DOHH2 (cell line): ENCODE measurements at regions not wholly inside any gene's neighbourhood (a gene's known extent, or its start where the extent isn't known, plus 50 kb on each side); places are given as distances from the start of the nearest gene placed in this dataset.
"Not testable (repeated sequence)": the region's sequence is repeated elsewhere in the genome, so short reads cannot be mapped to it uniquely, and the experiment has no call there.

Experiments
- H3F3A ChIP-seq: fragments of 200-600 bp; sonication (generic), shearing (Covaris generic); 2 replicates; pipeline ENCODE4 v1.6.0; 2016; ENCODE audit warnings: antibody characterized with exemption, mild to moderate bottlenecking; ENCODE audit not compliant: control insufficient read depth, insufficient read depth
- H3K27ac ChIP-seq: fragments of 200-600 bp; sonication (generic); 2 replicates; pipeline ENCODE4 v1.5.1; 2014; ENCODE audit warnings: low read depth, mild to moderate bottlenecking, low read length, moderate library complexity
- H3K27me3 ChIP-seq: fragments of 200-600 bp; sonication (generic); 2 replicates; pipeline ENCODE4 v1.6.1; 2014; ENCODE audit warnings: mild to moderate bottlenecking, low read length, mixed read lengths; ENCODE audit not compliant: control insufficient read depth
- H3K36me3 ChIP-seq: fragments of 200-600 bp; sonication (generic); 2 replicates; pipeline ENCODE4 v1.6.1; 2014; ENCODE audit warnings: mild to moderate bottlenecking, low read length, moderate library complexity, mixed read lengths; ENCODE audit not compliant: control insufficient read depth
- H3K4me1 ChIP-seq: fragments of 200-600 bp; sonication (generic); 2 replicates; pipeline ENCODE4 v1.6.1; 2014; ENCODE audit warnings: mild to moderate bottlenecking, low read length, mixed read lengths; ENCODE audit not compliant: control insufficient read depth
- H3K4me2 ChIP-seq: fragments of 200-600 bp; sonication (generic); 2 replicates; pipeline ENCODE4 v1.6.0; 2014; ENCODE audit warnings: mild to moderate bottlenecking, low read length, moderate library complexity
- H3K4me3 ChIP-seq: fragments of 200-600 bp; sonication (generic); 2 replicates; pipeline ENCODE4 v1.5.1; 2014; ENCODE audit warnings: mild to moderate bottlenecking, low read length, mixed read lengths
- H3K79me2 ChIP-seq: fragments of 200-600 bp; sonication (generic); 2 replicates; pipeline ENCODE4 v1.6.1; 2014; ENCODE audit warnings: mild to moderate bottlenecking, low read length, mixed read lengths; ENCODE audit not compliant: control insufficient read depth
- H3K9me2 ChIP-seq: fragments of 200-600 bp; sonication (generic); replicated peaks from 2 replicates; pipeline ENCODE4 v1.6.1; 2014; ENCODE audit warnings: mild to moderate bottlenecking, low read length, mixed read lengths; ENCODE audit not compliant: control insufficient read depth
- H3K9me3 ChIP-seq: fragments of 200-600 bp; sonication (generic); 2 replicates; pipeline ENCODE4 v1.6.1; 2014; ENCODE audit warnings: antibody characterized with exemption, low read length, mixed read lengths; ENCODE audit not compliant: control insufficient read depth, insufficient read depth
- H4K20me1 ChIP-seq: fragments of 200-600 bp; sonication (generic); 2 replicates; pipeline ENCODE4 v1.6.0; 2014; ENCODE audit warnings: low read depth, mild to moderate bottlenecking, antibody characterized with exemption, low read length, moderate library complexity; ENCODE audit not compliant: control insufficient read depth, insufficient read depth
- CTCF ChIP-seq: fragments of 200-600 bp; sonication (generic); IDR thresholded peaks from one replicate; pipeline ENCODE4 v1.5.1; 2014; ENCODE audit warnings: antibody characterized with exemption, mild to moderate bottlenecking, low read depth, low read length; ENCODE audit not compliant: poor library complexity, severe bottlenecking
- EZH2phosphoT487 ChIP-seq: fragments of 200-600 bp; sonication (generic); IDR thresholded peaks from 2 replicates; pipeline ENCODE4 v1.6.1; 2017; ENCODE audit warnings: borderline replicate concordance, mild to moderate bottlenecking, antibody characterized with exemption, low read length, moderate library complexity, mixed read lengths

DNA sequence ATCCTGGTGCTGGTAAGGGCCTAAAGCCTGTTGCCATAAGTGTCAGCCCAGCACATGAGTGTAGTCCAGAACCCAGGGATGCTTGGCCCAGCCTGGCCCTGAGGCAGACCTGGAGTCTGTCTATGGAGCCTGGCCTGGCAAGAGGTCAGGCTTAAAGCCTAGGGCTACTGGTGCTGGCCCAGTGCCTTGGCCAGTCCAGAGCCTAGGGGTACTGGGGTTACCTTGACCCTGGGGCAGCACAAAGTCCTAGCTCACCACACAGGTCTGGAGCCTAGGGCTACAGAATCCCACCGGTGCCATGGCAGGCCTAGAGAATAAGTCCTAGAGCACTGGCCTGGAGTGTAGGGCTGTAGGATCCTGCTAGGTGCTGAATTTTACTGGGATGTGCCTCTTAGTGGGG lies 393.8 kb downstream of the MAGEE1 start:
- Histone ChIP-seq H3K4me2 (no peak overlapping the region), H3K9me3 (no peaks in the 10 kb centered on the region)
- no peak for TF ChIP-seq CTCF
- TF ChIP-seq EZH2phosphoT487: no peak

GRCh38 chrX:76827672-76828071 lies 400.2 kb downstream of the MAGEE1 start:
- Histone ChIP-seq H3K9me2 (no peaks in the 10 kb centered on the region), H3K27ac (no peak overlapping the region), H3K4me3 (no peak overlapping the region), H3K9me3 (no peaks in the 10 kb centered on the region), H3K79me2 (no peaks in the 10 kb centered on the region), H3F3A (no peaks in the 10 kb centered on the region), H3K36me3 (no peaks in the 10 kb centered on the region), H4K20me1 (no peaks in the 10 kb centered on the region), H3K4me1 (no peaks in the 10 kb centered on the region), H3K27me3 (no peaks in the 10 kb centered on the region), H3K4me2 (no peak overlapping the region)
- TF ChIP-seq EZH2phosphoT487 (no peak), CTCF (no peak)

More for the DNA sequence above, 393.8 kb downstream of the MAGEE1 start:
- Histone ChIP-seq H3K4me3 (no peak overlapping the region), H3K9me2 (no peaks in the 10 kb centered on the region), H3K36me3 (no peaks in the 10 kb centered on the region), H3K4me1 (no peaks in the 10 kb centered on the region), H4K20me1 (no peaks in the 10 kb centered on the region), H3K79me2 (no peaks in the 10 kb centered on the region), H3K27ac (no peak overlapping the region), H3K27me3 (no peaks in the 10 kb centered on the region), H3F3A (no peaks in the 10 kb centered on the region)

- H3F3A ChIP-seq, H4K20me1 ChIP-seq, H3K79me2 ChIP-seq, H3K27ac ChIP-seq, H3K36me3 ChIP-seq, H3K9me2 ChIP-seq, H3K4me3 ChIP-seq, H3K4me2 ChIP-seq, H3K9me3 ChIP-seq, H3K4me1 ChIP-seq, H3K27me3 ChIP-seq: not testable (repeated sequence)
Measured at GRCh38 chrX:76840902-76841301, 413.4 kb downstream of the MAGEE1 start.

DNA sequence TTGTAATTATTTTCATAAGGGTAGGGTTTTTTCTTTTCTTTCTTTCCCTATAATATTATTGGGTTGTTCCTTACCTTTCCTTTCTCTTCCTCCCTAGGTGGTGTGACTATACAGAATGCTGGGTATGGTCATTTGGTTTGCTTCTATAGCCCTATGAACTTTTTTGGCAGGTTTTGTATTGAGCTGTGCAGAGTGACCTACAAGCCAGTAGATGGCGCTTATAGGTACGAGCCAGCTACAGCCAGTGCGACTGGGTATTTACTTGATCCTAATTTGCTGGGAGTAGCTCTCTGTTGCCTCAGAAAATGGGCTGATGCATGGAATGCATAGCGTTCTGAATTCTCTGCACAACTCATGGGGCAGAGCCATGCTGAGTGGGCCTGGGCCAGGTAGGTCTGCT lies 423.3 kb downstream of the MAGEE1 start:
- Histone ChIP-seq H3K9me3 (no peaks in the 10 kb centered on the region; the same call in 1 of the 2 replicates), H3K4me3 (no peak overlapping the region), H4K20me1 (no peaks in the 10 kb centered on the region), H3F3A (no peaks in the 10 kb centered on the region), H3K79me2 (no peaks in the 10 kb centered on the region), H3K27me3 (no peaks in the 10 kb centered on the region), H3K27ac (no peak overlapping the region), H3K4me2 (no peak overlapping the region), H3K4me1 (no peaks in the 10 kb centered on the region), H3K36me3 (no peaks in the 10 kb centered on the region), H3K9me2 (no peaks in the 10 kb centered on the region)
- TF ChIP-seq CTCF (peak; percentile 41), EZH2phosphoT487 (no peak)
